ENCODE measurements at regions not wholly inside any gene's neighbourhood (a gene's known extent, or its start where the extent isn't known, plus 50 kb on each side); places are given as distances from the start of the nearest gene placed in this dataset.
"Not testable (repeated sequence)": the region's sequence is repeated elsewhere in the genome, so short reads cannot be mapped to it uniquely, and the experiment has no call there.

DNA sequence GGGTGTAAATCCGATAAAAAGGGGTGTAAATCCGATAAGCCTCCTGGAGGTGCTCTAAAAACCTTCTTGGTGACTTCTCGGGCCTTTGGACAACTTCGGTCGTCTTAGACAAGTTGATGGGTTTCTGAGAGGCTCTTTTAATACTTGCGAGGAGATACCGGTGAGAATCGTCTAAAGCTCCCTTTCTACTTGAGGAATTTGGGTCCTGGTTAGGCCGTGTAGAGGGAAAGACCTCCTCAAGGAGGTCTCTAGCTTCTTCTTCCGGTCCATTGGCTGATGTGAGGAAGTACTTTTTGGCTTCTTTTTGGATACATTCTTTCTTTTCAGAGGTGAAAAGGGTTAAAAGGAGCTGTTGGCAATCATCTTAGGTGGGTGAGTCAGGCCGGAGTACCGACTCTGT is 128.5 kb downstream of the ART5 start:
- DNase-seq, result not testable (repeated sequence)

DNA sequence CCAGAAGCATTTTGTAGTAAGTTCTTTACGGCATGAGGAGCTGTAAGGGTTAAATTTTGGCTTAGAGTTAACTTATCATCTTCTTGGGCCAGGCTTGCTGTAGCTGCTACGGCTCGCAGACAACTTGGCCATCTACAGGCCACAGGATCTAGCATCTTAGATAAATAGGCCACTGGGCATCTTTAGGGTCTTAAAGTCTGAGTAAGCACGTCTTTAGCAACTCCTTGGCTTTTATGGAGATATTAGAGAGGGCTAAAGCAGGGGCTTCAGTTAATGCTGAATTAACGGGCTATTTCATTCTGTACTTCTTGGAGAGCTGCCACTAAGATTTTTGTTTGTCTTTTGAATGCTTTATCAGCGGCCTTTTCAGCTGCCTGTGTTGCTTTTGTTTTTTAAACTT is 129.0 kb downstream of the ART5 start:
- not testable (repeated sequence) for DNase-seq

DNA sequence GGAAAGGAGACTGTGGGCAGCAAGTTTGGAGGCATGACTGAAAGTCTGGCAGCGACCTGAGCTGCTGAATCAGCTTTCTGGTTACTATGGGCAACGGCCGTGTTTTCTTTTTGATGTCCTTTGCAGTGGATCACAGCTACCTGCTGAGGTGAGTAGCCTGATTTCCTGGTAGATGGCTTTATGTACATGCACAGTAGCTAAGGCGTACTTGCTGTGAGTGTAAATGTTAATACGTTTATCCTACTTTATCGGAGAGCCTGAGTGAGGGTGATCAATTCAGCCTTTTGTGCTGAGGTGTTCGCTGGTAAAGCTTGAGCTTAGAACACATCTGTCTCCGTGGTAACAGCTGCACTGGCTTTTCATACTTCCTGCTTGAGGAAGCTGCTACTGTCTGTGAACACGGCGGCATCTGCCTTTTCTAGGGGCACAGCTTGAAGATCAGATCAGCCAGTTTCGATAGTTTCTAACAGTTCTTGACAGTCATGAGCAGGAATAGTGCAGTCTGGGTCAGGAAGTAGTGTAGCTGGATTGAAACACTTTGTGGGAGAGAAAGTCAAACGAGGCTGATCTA is 129.6 kb downstream of the ART5 start:
- not testable (repeated sequence) for DNase-seq

DNA sequence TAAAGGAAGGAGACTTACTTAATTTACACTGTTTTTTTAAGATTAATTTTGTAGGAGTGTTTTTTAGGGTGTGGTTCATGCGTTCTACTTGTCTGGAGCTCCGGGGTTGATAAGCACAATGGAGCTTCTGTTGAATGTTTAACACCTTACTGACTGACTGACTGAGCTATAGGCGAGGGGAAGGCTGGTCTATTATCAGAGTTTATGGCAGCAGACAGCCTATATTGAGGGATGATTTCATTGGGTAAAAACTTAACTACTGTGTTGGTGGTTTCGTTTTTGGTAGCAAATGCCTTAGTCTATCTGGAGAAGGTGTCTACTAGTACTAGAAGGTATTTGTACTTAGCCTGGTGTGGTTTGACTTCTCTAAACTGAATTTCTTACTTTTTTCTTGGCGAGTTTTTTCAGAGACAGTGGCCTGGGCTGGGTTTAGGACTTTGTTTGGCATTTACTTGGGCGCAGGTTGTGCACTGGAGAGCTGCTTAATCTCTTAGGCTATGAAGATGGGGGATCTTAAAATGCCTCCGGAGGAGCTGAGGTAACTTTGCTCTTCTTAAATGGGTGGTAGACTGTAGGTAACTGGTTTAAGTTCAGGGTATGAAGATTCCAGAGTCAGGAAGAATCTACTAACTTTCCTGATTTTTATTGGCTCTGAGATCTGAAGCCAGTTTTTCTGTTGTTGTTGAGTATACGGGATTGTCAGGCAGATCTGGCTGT is 130.2 kb downstream of the ART5 start:
- DNase-seq, result not testable (repeated sequence)

DNA sequence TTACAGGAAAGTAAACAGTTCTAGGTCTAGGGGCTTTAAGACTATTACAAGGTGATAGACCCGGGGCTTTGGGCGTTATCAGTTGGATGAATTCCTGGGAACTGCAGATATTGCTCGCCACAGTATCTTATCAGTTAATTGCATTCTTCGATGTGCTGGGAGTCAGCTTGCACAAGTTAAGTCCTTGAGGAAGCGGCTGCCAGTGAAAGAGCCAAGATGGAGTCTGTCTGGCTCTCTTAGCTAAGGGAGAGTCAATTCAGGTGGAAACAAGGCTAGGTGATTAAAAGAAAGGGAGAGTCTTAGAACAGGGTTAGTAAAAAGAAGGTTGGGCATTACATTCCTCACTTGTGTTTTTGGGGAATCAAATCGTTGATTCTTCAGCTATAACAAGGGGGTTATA is 130.6 kb upstream of the ZNF195 start:
- not testable (repeated sequence) for DNase-seq

DNA sequence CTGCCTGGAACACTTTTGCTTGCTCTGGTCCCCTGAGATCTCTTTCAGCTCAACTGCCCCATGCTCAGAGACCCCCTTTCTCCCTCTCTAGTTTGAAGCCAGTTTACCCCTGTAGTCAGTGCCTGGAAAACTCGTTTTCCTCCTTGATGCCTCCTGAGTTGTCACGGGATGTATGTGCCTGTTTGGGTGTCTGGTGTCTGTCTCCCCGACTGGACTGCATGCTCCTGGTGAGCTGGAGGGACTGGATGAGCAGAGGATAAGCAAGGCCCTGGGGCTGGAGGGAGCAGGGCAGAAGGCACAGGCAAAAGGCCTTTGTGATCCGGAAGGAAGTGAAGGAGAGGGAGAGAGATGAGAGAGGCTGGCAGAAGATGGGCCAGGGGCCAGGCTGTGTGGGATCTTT is 120.3 kb upstream of the ZNF195 start:
- DNase-seq, result not testable (repeated sequence)

DNA sequence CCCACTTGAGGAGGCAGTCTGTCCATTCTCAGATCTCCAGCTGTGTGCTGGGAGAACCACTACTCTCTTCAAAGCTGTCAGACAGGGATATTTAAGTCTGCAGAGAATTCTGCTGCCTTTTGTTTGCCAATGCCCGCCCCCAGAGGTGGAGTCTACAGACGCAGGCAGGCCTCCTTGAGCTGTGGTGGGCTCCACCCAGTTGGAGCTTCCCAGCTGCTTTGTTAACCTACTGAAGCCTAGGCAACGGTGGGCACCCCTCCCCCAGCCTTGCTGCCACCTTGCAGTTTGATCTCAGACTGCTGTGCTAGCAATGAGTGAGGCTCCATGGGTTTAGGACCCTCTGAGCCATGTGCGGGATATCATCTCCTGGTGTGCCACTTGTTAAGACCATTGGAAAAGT is 119.4 kb upstream of the ZNF195 start:
- not testable (repeated sequence) for DNase-seq

DNA sequence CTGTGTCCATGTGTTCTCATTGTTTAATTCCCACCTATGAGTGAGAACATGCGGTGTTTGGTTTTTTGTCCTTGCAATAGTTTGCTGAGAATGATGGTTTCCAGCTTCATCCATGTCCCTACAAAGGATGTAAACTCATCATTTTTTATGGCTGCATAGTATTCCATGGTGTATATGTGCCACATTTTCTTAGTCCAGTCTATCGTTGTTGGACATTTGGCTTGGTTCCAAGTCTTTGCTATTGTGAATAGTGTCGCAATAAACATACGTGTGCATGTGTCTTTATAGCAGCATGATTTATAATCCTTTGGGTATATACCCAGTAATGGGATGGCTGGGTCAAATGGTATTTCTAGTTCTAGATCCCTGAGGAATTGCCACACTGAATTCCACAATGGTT is 114.2 kb upstream of the ZNF195 start:
- not testable (repeated sequence) for DNase-seq

DNA sequence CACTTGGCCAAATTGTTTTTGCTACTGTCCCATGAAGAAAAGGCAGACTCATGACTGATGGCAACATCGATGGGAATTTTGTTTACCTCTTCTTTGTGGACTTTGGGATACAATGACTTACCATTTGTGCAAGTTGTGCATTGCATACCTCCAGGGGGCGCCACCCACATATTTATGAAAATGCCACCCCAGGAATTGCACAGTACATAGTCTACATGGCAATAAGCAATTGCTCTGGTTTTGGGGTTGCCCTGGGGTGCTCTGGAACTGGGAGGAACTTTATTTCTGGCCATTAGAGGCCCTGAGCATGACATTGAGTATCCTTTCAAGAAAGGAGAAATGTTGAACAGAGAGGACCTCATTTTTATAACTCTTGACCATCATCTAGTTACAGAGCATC is 109.1 kb upstream of the ZNF195 start:
- not testable (repeated sequence) for DNase-seq

DNA sequence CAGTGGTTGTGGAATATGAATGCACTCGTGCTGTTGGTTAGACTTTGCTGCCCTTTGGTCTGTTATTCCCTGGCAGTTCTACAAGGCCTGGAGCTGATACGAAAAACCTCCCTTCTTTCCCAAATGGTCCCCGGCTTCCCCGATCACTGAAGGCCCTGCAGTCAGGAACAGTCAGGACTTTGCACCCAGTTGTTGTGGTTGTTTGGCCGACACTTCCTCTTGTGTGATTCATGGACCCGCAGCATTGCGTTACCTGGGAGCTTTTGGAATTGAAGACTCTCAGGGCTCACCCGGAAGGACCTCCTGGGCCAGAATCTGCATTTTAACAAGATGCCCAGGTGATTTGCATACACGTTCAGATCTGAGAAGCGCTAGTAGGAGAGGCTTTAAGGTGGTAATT is 106.8 kb upstream of the ZNF195 start:
- DNase-seq, result not testable (repeated sequence)

DNA sequence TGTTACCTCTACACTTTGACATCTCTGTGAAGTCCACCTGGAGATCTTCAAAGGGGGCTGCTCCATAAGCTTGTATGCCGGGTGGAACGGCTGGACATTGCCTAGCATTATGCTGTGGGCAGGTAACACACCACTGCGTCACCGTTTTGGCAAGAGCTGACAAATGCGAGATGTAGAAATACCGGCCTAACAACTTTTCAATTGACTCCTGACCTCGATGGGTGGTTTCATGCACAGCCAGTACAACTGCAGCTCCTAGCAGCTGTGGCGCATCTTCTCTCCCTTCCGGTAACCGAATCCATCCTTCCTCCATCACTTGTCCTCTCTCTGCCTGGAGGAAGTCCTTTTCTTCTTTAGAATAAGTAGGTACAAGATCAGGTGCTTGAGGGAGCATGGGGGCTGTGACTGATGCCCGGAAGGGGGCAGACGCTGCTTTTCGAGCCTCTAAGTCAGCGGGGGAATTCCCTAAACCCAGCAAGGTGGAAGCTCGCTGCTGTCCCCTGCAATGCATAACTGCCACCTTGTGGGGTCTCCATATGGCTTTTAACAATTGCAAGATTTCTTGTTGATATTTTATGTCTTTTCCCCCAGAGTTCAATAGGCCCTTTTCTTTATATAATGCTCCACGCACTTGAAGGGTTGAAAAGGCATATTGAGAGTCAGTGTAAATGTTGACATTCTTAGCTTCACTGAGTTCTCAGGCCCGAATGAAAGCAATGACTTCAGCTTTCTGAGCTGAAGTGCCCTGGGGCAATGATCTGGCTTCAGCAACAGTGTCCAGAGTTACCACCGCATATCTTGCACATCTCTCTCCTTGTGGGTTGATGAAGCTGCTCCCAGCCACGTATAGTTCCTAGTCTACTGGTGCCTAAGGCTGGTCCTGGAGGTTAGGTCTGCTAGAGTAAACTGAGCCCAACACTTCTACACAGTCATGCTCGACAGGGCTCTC is 98.3 kb upstream of the ZNF195 start:
- not testable (repeated sequence) for DNase-seq

DNA sequence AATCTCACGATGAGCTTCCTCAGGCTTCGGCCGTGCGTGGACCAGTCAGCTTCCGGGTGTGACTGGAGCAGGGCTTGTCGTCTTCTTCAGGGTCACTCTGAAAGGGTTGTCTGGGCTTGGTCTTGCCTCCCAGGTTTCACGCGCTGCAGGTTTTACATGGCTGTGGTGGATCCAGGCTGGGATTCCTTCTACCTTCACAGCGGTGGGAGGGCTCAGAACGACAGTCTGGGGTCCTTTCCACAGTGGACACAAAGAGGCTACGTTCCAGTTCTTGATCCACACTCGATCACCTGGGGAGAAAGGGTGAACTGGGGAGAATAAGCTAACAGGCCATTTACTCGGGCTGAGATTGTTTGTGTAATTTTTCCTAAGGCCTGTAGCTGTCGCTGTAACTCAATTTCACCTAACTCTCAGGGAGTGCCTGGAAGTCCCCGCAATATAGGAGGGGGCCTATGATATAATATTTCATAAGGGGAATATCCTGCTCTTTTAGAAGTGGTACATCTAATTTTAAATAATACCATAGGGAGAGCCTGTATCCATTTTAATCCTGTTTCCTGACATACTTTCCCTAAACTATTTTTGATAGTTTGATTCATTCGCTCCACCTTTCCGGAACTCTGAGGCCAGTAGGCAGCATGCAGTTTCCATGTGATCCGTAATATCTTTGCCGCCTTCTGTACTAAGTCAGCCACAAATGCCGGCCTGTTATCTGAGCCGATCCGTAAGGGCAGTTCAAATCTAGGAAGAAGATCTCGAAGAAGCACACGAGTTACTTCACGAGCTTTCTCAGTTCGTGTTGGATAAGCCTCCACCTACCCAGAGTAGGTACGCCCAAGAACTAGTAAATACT is 97.4 kb upstream of the ZNF195 start:
- DNase-seq, result not testable (repeated sequence)

DNA sequence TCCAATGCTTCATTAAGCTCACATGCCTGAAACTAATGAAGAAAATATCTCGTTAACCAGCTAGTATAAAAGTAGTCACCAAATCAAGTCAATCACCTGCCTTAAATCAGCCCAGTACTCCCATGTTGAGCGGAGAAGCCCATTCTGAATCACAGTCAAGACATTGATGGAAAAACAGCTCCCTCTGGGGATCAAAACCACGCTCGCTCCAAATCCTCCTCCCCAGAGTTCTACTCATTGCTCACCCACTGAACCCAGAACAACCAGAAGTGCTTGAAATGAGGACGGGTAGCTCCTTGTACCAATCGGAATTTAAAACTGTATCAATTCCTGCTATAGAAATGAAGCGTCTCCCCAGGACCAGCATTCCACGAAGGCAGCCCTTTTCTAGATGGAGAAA is 90.0 kb upstream of the ZNF195 start:
- not testable (repeated sequence) for DNase-seq

DNA sequence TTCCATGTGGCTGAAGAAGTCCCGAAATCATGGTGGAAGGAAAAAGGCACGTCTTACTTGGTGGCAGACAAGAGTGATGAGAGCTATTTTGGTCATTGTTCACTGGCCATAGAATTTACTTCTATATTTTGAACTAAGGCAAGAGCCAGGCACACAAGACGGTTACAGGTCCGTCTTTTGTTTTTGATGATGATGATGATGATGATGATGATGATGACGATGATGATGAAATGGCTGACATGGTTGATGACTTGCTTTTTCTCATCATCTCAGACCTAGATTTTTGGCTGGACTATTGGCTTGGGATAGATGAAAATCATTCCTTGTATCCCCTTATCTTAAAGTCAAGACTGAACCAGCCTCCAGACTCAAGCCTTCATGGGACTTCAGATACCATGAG is 88.7 kb upstream of the ZNF195 start:
- DNase-seq, result not testable (repeated sequence)

DNA sequence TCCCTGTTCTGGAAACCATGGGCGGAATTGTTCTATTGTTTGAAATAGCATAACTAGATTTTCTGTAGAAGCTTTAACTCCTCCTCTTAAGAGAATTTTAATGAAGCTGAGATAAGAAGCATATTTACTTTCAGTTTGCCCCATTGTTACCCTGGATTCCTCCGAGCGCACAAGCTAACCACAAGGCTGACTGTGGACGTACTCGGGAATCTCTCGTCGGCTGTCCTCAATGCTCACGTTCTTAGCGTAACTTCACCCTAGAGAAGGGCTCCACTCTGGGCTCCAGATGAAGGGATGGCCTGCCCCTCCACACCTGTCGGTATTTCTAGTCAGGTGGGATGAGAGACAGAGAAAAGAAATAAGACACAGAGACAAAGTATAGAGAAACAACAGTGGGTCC is 76.7 kb upstream of the ZNF195 start:
- DNase-seq, result not testable (repeated sequence)

DNA sequence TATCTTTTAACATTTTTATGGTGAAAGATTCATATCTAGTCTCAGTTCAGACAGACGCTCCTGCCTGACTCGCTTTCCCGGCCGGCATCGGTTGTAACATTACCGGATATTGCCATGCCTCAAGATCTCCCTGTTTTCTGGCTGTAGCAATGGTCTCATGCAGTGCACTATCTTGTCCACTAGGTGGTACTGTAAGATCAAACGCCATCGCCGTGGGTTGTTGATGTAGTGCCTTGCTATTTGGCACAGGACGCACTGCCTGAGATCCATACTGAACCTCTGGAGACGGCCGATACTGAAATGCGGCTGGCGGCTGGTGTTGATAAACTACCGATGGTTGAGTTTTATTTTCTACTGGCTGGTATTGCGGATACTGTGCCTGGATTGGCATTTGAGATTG is 75.9 kb upstream of the ZNF195 start:
- peak; percentile 11 for DNase-seq

DNA sequence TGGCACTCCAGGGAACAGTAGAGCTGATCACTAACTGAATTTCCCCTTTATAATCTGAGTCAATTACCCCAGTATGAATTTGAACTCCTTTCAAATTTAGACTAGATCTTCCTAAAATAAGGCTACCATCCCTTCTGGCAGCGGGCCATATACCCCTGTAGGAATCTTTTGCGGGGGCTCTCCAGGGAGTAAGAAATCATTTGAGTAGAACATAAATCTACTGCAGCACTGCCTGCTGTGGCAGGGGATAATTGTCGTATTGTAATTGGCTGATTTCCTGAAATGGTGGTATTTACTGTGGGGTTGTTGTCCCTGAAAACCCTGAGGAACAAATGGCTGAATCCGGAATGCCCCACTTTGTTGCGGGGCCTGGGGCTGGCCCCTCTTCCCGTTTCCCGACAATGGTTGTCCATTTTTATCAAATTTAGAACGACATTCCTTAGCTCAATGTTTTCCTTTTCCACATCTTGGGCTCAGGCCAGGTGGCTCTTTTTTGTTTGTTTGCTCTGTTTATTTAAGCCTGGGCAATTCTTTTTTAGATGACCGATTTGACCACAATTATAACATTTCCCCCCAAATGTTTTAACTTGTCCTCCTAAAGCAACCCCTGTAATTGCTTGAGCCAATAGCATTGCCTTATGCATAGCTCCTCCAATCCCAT is 74.8 kb upstream of the ZNF195 start:
- DNase-seq, result not testable (repeated sequence)

DNA sequence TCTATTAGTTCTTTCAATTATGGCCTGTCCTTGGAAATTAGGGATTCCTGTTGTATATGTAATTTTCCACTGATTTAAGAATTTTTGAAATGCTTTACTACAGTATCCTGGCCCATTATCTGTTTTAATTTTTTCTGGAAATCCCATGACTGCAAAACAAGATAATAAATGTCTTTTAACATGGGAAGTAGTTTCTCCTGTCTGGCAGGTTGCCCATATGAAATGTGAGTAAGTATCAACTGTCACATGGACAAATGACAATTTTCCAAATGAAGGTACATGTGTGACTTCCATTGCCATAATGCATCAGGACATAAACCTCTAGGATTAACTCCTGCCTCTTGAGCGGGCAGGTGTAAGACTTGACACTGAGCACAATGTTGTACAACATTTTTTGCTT is 71.9 kb upstream of the ZNF195 start:
- DNase-seq, result not testable (repeated sequence)

DNA sequence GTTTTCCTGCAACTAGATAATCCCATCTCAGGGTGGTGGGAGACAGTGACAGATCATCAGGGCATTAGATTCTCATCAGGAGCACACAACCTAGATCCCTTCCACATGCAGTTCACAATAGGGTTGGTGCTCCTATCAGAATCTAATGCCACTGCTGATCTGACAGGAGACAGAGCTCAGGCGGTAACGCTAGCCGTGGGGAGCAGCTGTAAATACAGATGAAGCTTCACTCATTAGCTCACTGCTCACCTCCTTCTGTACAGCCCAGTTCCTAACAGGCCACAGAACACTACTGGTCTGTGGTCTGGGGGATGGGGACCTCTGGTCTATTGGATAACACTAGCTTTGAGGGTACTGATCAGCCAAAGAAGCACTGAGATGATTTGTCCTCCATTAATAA is 66.6 kb upstream of the ZNF195 start:
- DNase-seq, result not testable (repeated sequence)

DNA sequence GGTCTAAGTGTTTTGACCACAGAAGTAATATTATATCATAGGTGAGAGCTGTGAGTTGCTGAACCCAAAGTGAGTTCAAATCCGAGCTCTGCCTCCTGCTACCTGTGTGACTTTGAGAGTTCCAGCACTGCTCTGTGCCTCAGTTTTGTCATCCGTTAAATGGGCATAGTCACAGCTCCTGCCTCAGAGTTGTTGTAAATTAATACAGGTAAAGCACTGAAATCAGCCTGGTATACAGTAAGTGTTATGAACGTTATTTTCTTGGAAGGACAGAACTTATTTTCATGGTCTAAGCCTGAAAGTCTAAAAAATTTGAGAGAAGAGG is 65.4 kb upstream of the ZNF195 start:
- DNase-seq, result not testable (repeated sequence)

DNA sequence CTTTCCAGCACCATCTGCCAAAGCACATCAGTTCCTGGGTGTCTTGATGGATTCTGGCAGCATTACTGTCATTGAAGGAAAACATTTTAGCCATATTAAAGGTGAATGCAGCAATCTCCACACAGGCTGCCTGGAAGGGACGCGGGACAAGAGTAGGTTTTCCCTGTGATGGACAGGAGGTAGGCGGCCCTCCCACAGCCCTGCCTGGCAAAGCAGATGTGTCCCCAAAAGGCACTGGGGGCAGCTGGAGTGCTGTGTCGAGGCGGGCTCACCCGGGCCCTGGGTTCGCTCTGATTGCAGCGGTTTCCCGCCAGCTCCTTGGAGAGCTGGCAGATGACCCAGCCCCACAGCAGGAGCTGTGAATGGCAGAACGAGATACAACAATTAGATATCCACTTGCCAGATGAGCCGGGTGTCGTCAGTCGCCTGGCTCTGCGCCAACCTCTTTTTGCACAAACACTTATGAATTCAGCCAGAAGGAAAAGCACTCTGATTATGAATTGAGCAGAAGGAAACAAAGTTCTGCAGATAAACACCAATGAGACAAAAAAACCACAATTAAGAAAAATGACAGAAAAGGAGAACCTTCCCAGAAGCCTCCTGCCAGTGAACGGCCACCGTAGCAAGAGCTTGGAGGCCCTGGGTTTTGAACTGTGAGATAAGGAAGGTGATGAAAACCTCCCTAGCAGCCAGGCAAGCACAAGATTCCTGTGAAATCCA is 64.9 kb upstream of the ZNF195 start:
- not testable (repeated sequence) for DNase-seq

Measured in midbrain (tissue), 1 donor.